ENCODE measurements at regions not wholly inside any gene's neighbourhood (a gene's known extent, or its start where the extent isn't known, plus 50 kb on each side); places are given as distances from the start of the nearest gene placed in this dataset.

GRCh38 chr3:96537165-96537564 is 277.2 kb upstream of the EPHA6 start:
- no peak for TF ChIP-seq CTCF (IDR thresholded peaks at IDR 0.05)
- TF ChIP-seq POLR2A (IDR thresholded peaks at IDR 0.05) = no peak

Data from Peyer's patch (tissue), 4 donors.